OCI-LY1 (cell line): ENCODE measurements at regions not wholly inside any gene's neighbourhood (a gene's known extent, or its start where the extent isn't known, plus 50 kb on each side); places are given as distances from the start of the nearest gene placed in this dataset.

Experiments
- H2AFZ ChIP-seq: fragments of 200-600 bp; sonication (generic), shearing (Covaris generic); 2 replicates; pipeline ENCODE4 v1.6.0; 2014; ENCODE audit warnings: antibody characterized with exemption, mild to moderate bottlenecking, low read length
- H3F3A ChIP-seq: fragments of 200-600 bp; sonication (generic), shearing (Covaris generic); 2 replicates; pipeline ENCODE4 v1.6.0; 2014; ENCODE audit warnings: mild to moderate bottlenecking, antibody characterized with exemption, low read length, moderate library complexity; ENCODE audit not compliant: insufficient read depth
- H3K27ac ChIP-seq: fragments of 200-600 bp; sonication (generic); 2 replicates; pipeline ENCODE4 v1.5.1; 2014; ENCODE audit warnings: low read length, mixed run types, mild to moderate bottlenecking, low read depth; ENCODE audit not compliant: poor library complexity, severe bottlenecking
- H3K27me3 ChIP-seq: fragments of 200-600 bp; sonication (generic); 2 replicates; pipeline ENCODE4 v1.6.0; 2014; ENCODE audit warnings: antibody characterized with exemption, mild to moderate bottlenecking, low read length, moderate library complexity; ENCODE audit not compliant: insufficient read depth
- H3K36me3 ChIP-seq: fragments of 200-600 bp; sonication (generic); 2 replicates; pipeline ENCODE4 v1.6.1; 2014; ENCODE audit warnings: mild to moderate bottlenecking, antibody characterized with exemption, low read length, moderate library complexity, mixed read lengths; ENCODE audit not compliant: insufficient read depth
- H3K4me1 ChIP-seq: fragments of 200-600 bp; sonication (generic); 2 replicates; pipeline ENCODE4 v1.5.1; 2014; ENCODE audit warnings: mild to moderate bottlenecking, low read length, moderate library complexity; ENCODE audit not compliant: insufficient read depth, severe bottlenecking
- H3K4me2 ChIP-seq: fragments of 200-600 bp; sonication (generic), shearing (Covaris generic); 2 replicates; pipeline ENCODE4 v1.6.1; 2014; ENCODE audit warnings: low read length
- H3K4me3 ChIP-seq: fragments of 200-600 bp; sonication (generic); 2 replicates; pipeline ENCODE4 v1.5.1; 2014; ENCODE audit warnings: low read length, low read depth, mild to moderate bottlenecking, mixed read lengths; ENCODE audit not compliant: poor library complexity, severe bottlenecking
- H3K79me2 ChIP-seq: fragments of 200-600 bp; shearing (Covaris generic); 2 replicates; pipeline ENCODE4 v1.6.1; 2016; ENCODE audit warnings: mixed run types, low read length, mixed read lengths; ENCODE audit not compliant: insufficient read depth
- H3K9ac ChIP-seq: fragments of 200-600 bp; sonication (generic), shearing (Covaris generic); 2 replicates; pipeline ENCODE4 v1.6.1; 2014; ENCODE audit warnings: mild to moderate bottlenecking, low read length, mixed read lengths
- H3K9me2 ChIP-seq: fragments of 200-600 bp; sonication (generic), shearing (Covaris generic); 2 replicates; pipeline ENCODE4 v1.6.1; 2014; ENCODE audit warnings: low read depth, mild to moderate bottlenecking, low read length, mixed read lengths
- H3K9me3 ChIP-seq: fragments of 200-600 bp; shearing (Covaris generic); 2 replicates; pipeline ENCODE4 v1.6.1; 2014; ENCODE audit warnings: low read length, mixed read lengths
- H4K20me1 ChIP-seq: fragments of 200-600 bp; sonication (generic), shearing (Covaris generic); 2 replicates; pipeline ENCODE4 v1.6.0; 2016; ENCODE audit warnings: mild to moderate bottlenecking, low read length; ENCODE audit not compliant: insufficient read depth
- EZH2 ChIP-seq: fragments of 200-600 bp; sonication (generic), shearing (Covaris generic); IDR thresholded peaks from 2 replicates; pipeline ENCODE4 v1.8.0; 2017; ENCODE audit warnings: borderline replicate concordance, mixed run types, mild to moderate bottlenecking, antibody characterized with exemption, low read length, moderate library complexity, mixed read lengths
- TF ChIP-seq, protein P1 (sequence below): fragments of 200-600 bp; sonication (generic), shearing (Covaris generic); IDR thresholded peaks from 2 replicates; pipeline ENCODE4 v1.5.1; 2017; ENCODE audit warnings: mild to moderate bottlenecking, antibody characterized with exemption, low read length, moderate library complexity, mixed read lengths

DNA sequence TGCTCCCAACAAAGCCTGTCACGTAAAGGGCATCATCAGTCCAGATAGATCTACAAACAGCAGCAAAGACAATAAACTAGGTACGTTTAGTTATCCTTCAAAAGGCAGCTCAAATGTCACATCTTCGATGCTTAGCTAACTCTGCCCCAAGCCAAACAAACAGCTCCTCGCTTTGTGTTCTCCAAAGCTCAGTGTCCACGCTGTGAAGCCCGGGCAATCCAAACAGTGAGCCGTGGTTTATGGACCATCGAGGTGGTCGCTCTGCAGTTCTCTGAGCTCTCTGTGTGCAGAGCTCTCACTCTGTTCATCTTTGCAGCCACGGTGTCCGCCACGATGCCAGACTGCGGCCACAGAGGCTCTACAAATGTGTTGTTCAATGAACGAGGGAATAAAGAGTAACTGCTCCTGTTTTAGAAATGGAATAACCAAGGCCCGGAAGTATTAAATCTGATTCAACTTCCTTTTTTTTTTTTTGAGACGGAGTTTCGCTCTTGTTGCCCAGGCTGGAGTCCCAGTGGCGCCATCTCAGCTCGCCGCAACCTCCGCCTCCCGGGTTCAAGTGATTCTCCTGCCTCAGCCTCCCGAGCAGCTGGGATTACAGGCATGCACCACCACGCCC is 117.2 kb upstream of the FAM174B start:
- Histone ChIP-seq H3K4me3 (no peak overlapping the region), H2AFZ (no peak overlapping the region), H3K27me3 (no peaks in the 10 kb centered on the region), H3K9me3 (no peaks in the 10 kb centered on the region), H4K20me1 (no peaks in the 10 kb centered on the region), H3F3A (no peaks in the 10 kb centered on the region), H3K4me1 (no peaks in the 10 kb centered on the region), H3K4me2 (no peak overlapping the region), H3K27ac (no peak overlapping the region), H3K9ac (no peak overlapping the region), H3K79me2 (no peaks in the 10 kb centered on the region), H3K9me2 (no peaks in the 10 kb centered on the region), H3K36me3 (no peaks in the 10 kb centered on the region)
- TF ChIP-seq, protein P1, sequence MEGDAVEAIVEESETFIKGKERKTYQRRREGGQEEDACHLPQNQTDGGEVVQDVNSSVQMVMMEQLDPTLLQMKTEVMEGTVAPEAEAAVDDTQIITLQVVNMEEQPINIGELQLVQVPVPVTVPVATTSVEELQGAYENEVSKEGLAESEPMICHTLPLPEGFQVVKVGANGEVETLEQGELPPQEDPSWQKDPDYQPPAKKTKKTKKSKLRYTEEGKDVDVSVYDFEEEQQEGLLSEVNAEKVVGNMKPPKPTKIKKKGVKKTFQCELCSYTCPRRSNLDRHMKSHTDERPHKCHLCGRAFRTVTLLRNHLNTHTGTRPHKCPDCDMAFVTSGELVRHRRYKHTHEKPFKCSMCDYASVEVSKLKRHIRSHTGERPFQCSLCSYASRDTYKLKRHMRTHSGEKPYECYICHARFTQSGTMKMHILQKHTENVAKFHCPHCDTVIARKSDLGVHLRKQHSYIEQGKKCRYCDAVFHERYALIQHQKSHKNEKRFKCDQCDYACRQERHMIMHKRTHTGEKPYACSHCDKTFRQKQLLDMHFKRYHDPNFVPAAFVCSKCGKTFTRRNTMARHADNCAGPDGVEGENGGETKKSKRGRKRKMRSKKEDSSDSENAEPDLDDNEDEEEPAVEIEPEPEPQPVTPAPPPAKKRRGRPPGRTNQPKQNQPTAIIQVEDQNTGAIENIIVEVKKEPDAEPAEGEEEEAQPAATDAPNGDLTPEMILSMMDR: no peak
- no peak for TF ChIP-seq EZH2

DNA sequence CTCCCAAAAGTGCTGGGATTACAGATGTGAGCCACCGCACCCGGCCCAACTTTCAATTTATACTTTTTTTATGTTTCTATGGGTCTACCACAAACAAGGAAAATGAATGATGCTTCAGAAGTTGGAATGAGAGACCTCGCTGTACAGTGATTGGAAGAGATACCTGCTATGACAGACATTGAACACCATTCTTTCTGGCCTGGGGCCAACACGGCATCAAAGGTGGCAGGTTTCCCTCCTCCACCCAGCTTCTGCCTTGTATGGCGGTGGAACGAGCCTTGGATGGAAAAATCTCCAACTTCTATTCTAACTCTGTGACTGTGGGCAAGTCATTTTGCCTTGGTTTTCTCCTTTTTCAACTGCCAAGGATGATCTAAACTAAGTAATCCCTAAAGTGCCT is 117.8 kb upstream of the FAM174B start:
- TF ChIP-seq EZH2: no peak
- TF ChIP-seq, protein P1: no peak
- Histone ChIP-seq H4K20me1 (no peaks in the 10 kb centered on the region), H3K79me2 (no peaks in the 10 kb centered on the region), H2AFZ (no peak overlapping the region), H3F3A (no peaks in the 10 kb centered on the region), H3K27ac (no peak overlapping the region), H3K27me3 (no peaks in the 10 kb centered on the region), H3K9me3 (no peaks in the 10 kb centered on the region), H3K4me3 (no peak overlapping the region), H3K4me2 (no peak overlapping the region), H3K4me1 (no peaks in the 10 kb centered on the region), H3K36me3 (no peaks in the 10 kb centered on the region), H3K9ac (no peak overlapping the region), H3K9me2 (no peaks in the 10 kb centered on the region)

DNA sequence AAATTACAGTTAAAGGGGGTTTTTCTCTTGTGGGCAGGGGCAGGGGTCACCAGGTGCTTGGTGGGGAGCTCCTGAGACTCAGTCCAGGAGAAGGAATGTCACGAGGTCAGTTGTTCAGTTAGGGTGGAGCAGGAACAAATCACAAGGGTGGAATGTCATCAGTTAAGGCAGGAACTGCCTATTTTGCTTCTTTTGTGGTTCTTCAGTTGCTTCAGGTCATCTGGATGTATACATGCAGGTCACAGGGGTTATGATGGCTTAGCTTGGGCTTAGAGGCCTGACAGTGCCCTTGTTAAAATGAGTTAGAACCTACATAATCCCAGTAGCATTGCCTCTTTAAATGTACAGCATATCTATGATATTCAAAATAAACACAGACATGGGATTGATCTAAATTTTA is 120.2 kb upstream of the CHD2 start:
- TF ChIP-seq, protein P1: no peak
- no peak for TF ChIP-seq EZH2

More for the DNA sequence above, 120.2 kb upstream of the CHD2 start:
- Histone ChIP-seq H3K27me3 (no peaks in the 10 kb centered on the region), H2AFZ (no peak overlapping the region), H3K4me3 (no peak overlapping the region), H3K79me2 (no peaks in the 10 kb centered on the region), H3K9me3 (no peaks in the 10 kb centered on the region; the same call in 1 of the 2 replicates), H3K36me3 (no peaks in the 10 kb centered on the region), H3K27ac (no peak overlapping the region), H4K20me1 (no peaks in the 10 kb centered on the region), H3K4me1 (no peaks in the 10 kb centered on the region), H3K9me2 (no peaks in the 10 kb centered on the region), H3F3A (no peaks in the 10 kb centered on the region), H3K9ac (no peak overlapping the region), H3K4me2 (no peak overlapping the region)
